ENCODE measurements at regions not wholly inside any gene's neighbourhood (a gene's known extent, or its start where the extent isn't known, plus 50 kb on each side); places are given as distances from the start of the nearest gene placed in this dataset.
"Not testable (repeated sequence)": the region's sequence is repeated elsewhere in the genome, so short reads cannot be mapped to it uniquely, and the experiment has no call there.

- H3K4me1 ChIP-seq; H3K27ac ChIP-seq; H3K9me3 ChIP-seq; H3K36me3 ChIP-seq; H3K4me3 ChIP-seq; intact Hi-C loops (cut with DNase I; ENCODE audit: low total_unique reads); DNase-seq; H3K27me3 ChIP-seq: not testable (repeated sequence)
Measured at GRCh38 chr1:221967538-221967937, 225.6 kb upstream of the DUSP10 start.

GRCh38 chr1:221966888-221967287 lies 225.0 kb upstream of the DUSP10 start:
- DNase-seq; H3K9me3 ChIP-seq; H3K27me3 ChIP-seq; H3K36me3 ChIP-seq; H3K4me3 ChIP-seq; H3K27ac ChIP-seq; intact Hi-C loops (cut with DNase I; ENCODE audit: low total_unique reads); H3K4me1 ChIP-seq: not testable (repeated sequence)

- DNase-seq; H3K27ac ChIP-seq; H3K9me3 ChIP-seq; H3K4me3 ChIP-seq; H3K4me1 ChIP-seq; H3K36me3 ChIP-seq; intact Hi-C loops (cut with DNase I; ENCODE audit: low total_unique reads); H3K27me3 ChIP-seq: not testable (repeated sequence)
Measured at GRCh38 chr1:221965891-221966290, 224.0 kb upstream of the DUSP10 start.

DNA sequence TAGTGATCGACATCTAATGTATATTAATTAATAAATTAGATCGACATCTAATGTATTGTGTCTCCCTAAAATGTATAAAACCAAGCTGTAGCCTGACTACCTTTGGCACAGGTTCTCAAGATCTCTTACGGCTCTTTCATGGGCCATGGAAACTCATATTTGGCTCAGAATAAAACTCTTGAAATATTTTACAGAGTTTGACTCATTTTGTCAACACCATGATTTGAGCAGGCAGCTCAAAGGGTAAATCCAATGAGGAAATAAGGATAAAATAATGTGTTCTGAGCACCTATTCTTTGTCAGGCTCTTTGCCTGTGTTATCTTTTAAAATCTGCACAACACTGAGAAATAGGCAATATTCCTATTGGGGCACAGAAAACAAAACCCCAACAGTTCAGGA lies 223.4 kb upstream of the DUSP10 start:
- intact Hi-C loops (cut with DNase I; ENCODE audit: low total_unique reads), result no loop called here
- TF ChIP-seq CTCF (IDR thresholded peaks at IDR 0.05) (no peak), POLR2A (IDR thresholded peaks at IDR 0.05) (no peak)
- Histone ChIP-seq H3K36me3 (no peaks in the 10 kb centered on the region), H3K27ac (no peak overlapping the region), H3K9me3 (no peaks in the 10 kb centered on the region), H3K4me1 (no peaks in the 10 kb centered on the region), H3K27me3 (no peaks in the 10 kb centered on the region), H3K4me3 (no peak overlapping the region)
- no peak for DNase-seq

GRCh38 chr1:221963742-221964141 lies 221.9 kb upstream of the DUSP10 start:
- no peak for DNase-seq
- Histone ChIP-seq H3K4me1 (no peaks in the 10 kb centered on the region), H3K27ac (no peak overlapping the region), H3K4me3 (no peak overlapping the region), H3K36me3 (no peaks in the 10 kb centered on the region), H3K27me3 (no peaks in the 10 kb centered on the region), H3K9me3 (no peaks in the 10 kb centered on the region)
- intact Hi-C loops (cut with DNase I; ENCODE audit: low total_unique reads), result no loop called here
- no peak for TF ChIP-seq POLR2A (IDR thresholded peaks at IDR 0.05)
- TF ChIP-seq CTCF (IDR thresholded peaks at IDR 0.05), result no peak

GRCh38 chr1:221962385-221962784 lies 220.5 kb upstream of the DUSP10 start:
- TF ChIP-seq CTCF (IDR thresholded peaks at IDR 0.05) (no peak), POLR2A (IDR thresholded peaks at IDR 0.05) (no peak)
- intact Hi-C loops (cut with DNase I; ENCODE audit: low total_unique reads), result no loop called here
- no peak for DNase-seq
- H3K4me1 ChIP-seq, result no peaks in the 10 kb centered on the region
- H3K36me3 ChIP-seq, result no peaks in the 10 kb centered on the region
- no peak overlapping the region for H3K27ac ChIP-seq
- no peaks in the 10 kb centered on the region for H3K9me3 ChIP-seq
- no peak overlapping the region for H3K4me3 ChIP-seq
- H3K27me3 ChIP-seq, result no peaks in the 10 kb centered on the region

DNA sequence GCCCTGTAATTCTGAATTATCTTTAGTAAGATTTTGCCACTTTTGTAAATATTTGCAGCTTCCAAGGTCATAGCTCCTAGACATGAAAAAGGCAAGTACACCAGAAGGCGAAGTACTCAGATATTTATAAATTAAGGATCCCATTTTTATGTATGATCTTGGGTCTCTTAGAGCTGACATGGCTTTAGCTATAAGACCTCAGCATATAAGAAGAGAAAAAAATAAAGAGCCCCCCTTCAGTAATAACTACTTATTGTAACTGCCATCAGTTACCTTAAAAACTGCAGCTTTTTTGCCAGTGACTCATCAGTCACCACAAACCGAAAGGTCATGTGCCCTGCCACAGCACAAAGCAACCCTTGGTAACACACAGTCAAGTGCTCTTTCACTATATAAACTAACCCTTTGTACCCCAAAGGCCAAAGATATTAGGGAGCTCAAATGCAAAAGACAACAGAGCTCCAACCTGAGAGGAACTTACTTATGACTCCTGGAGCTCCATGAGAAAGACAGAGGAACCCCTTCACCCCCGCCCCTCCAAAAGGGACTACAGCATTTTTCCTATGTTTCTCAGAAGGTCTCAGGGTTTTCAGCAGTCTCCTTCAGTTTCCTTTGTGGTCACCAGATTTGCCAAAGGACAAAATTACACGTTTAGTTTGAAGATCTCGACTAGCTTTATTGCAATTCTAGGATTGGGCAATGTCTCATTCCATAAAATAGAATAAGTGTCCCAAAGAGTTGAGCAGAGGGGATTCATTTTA lies 219.8 kb upstream of the DUSP10 start:
- intact Hi-C loops (cut with DNase I; ENCODE audit: low total_unique reads), result no loop called here
- no peaks in the 10 kb centered on the region for H3K36me3 ChIP-seq
- no peak for TF ChIP-seq POLR2A (IDR thresholded peaks at IDR 0.05)
- TF ChIP-seq CTCF (IDR thresholded peaks at IDR 0.05), result no peak
- no peaks in the 10 kb centered on the region for H3K9me3 ChIP-seq
- no peak overlapping the region for H3K4me3 ChIP-seq
- H3K27me3 ChIP-seq, result no peaks in the 10 kb centered on the region
- no peak overlapping the region for H3K27ac ChIP-seq
- no peak for DNase-seq
- H3K4me1 ChIP-seq, result no peaks in the 10 kb centered on the region

- H3K36me3 ChIP-seq; H3K4me3 ChIP-seq; intact Hi-C loops (cut with DNase I; ENCODE audit: low total_unique reads); H3K4me1 ChIP-seq; H3K27ac ChIP-seq; DNase-seq; H3K9me3 ChIP-seq; H3K27me3 ChIP-seq: not testable (repeated sequence)
Measured at GRCh38 chr1:221958161-221958562, 216.3 kb upstream of the DUSP10 start.

GRCh38 chr1:221957350-221957749 lies 215.5 kb upstream of the DUSP10 start:
- intact Hi-C loops (cut with DNase I; ENCODE audit: low total_unique reads); H3K27ac ChIP-seq; H3K9me3 ChIP-seq; H3K27me3 ChIP-seq; H3K4me3 ChIP-seq; DNase-seq; H3K4me1 ChIP-seq; H3K36me3 ChIP-seq: not testable (repeated sequence)

Data from uterus (tissue), 3 donors.